K562 (cell line): ENCODE measurements at regions not wholly inside any gene's neighbourhood (a gene's known extent, or its start where the extent isn't known, plus 50 kb on each side); places are given as distances from the start of the nearest gene placed in this dataset.

Experiments used
- CTCF ChIP-seq, 3 experiments: IDR thresholded peaks in 2 of 3; conservative IDR thresholded peaks in 1 of 3; 2 replicates each; pipeline ENCODE4 v1.5.1; 2011 to 2012; ENCODE audit warnings: low read length in 3 of 3, mild to moderate bottlenecking in 3 of 3, control low read depth in 2 of 3, improper control_type of control experiment in 1 of 3, inconsistent platforms in 1 of 3, low read depth in 1 of 3, mixed read lengths in 1 of 3, moderate library complexity in 1 of 3; ENCODE audit not compliant: insufficient read depth in 2 of 3
- ESRRA ChIP-seq: fragments of 450-650 bp; IDR thresholded peaks from 2 replicates; pipeline ENCODE4 v1.6.1; 2014; ENCODE audit warnings: low read depth, mild to moderate bottlenecking, moderate library complexity, borderline replicate concordance
- FOSL1 ChIP-seq: fragments of 200-800 bp; sonication (Bioruptor generic); conservative IDR thresholded peaks from 2 replicates; pipeline ENCODE4 v1.6.1; 2016; ENCODE audit warnings: missing genetic modification characterization, missing compliant biosample characterization
- HOMEZ ChIP-seq: fragments of 250-450 bp; sonication (Bioruptor Pico); IDR thresholded peaks from 2 replicates; pipeline ENCODE4 v1.4.0; 2020; ENCODE audit warnings: mild to moderate bottlenecking, moderate library complexity
- MAFK ChIP-seq: IDR thresholded peaks from 2 replicates; pipeline ENCODE4 v1.6.1; 2011; ENCODE audit warnings: low read length, improper control_type of control experiment
- SIRT6 ChIP-seq: IDR thresholded peaks from one replicate; pipeline ENCODE4 v1.6.1; 2012; ENCODE audit warnings: low read depth, mild to moderate bottlenecking, control low read depth, inconsistent platforms, low read length, moderate library complexity
- SP2 ChIP-seq: IDR thresholded peaks from 2 replicates; pipeline ENCODE4 v1.6.1; 2011; ENCODE audit warnings: mild to moderate bottlenecking, low read depth, low read length, moderate library complexity; ENCODE audit not compliant: poor library complexity, severe bottlenecking; ENCODE audit errors: extremely low read depth
- TCFL5 ChIP-seq: fragments of 250-450 bp; sonication (Bioruptor Pico); conservative IDR thresholded peaks from 2 replicates; pipeline ENCODE4 v1.6.1; 2021; ENCODE audit warnings: mild to moderate bottlenecking, moderate library complexity, matching md5 sums
- ZNF785 ChIP-seq: fragments of 250-450 bp; sonication (Bioruptor Pico); IDR thresholded peaks from 2 replicates; pipeline ENCODE4 v1.4.0; 2020; ENCODE audit warnings: mild to moderate bottlenecking

GRCh38 chr20:55009066-55009465 lies 533.7 kb downstream of the DOK5 start:
- no peak for TF ChIP-seq ESRRA
- TF ChIP-seq FOSL1 (tag), result no peak
- no peak for TF ChIP-seq TCFL5
- no peak for TF ChIP-seq HOMEZ (CRISPR knock-in tag)
- no peak for TF ChIP-seq SIRT6
- TF ChIP-seq CTCF (IDR thresholded peaks at IDR 0.05 in 2 of 3, conservative IDR thresholded peaks at IDR 0.05 in 1 of 3; ENCODE audit: insufficient read depth in 2 of 3, low read depth in 1 of 3, low read length in 3 of 3), result no peak
- no peak for TF ChIP-seq ZNF785 (CRISPR knock-in tag)
- TF ChIP-seq SP2, result no peak
- no peak for TF ChIP-seq MAFK
